GM18507 (cell line): ENCODE measurements at regions not wholly inside any gene's neighbourhood (a gene's known extent, or its start where the extent isn't known, plus 50 kb on each side); places are given as distances from the start of the nearest gene placed in this dataset.
A peak's percentile ranks its signal among the peaks of the same experiment; 100 is the strongest.
"Not testable (repeated sequence)": the region's sequence is repeated elsewhere in the genome, so short reads cannot be mapped to it uniquely, and the experiment has no call there.

ENCODE experiments used
- DNase-seq: peaks from one replicate; pipeline ENCODE4 v3.0.0; 2011; ENCODE audit warnings: low read depth; ENCODE audit not compliant: insufficient read length; ENCODE audit errors: extremely low spot score
- FAIRE-seq: peaks from 2 replicates; lab custom pipeline; 2011; peaks lifted over from hg19 to GRCh38; lab: Jason Lieb, UNC

DNA sequence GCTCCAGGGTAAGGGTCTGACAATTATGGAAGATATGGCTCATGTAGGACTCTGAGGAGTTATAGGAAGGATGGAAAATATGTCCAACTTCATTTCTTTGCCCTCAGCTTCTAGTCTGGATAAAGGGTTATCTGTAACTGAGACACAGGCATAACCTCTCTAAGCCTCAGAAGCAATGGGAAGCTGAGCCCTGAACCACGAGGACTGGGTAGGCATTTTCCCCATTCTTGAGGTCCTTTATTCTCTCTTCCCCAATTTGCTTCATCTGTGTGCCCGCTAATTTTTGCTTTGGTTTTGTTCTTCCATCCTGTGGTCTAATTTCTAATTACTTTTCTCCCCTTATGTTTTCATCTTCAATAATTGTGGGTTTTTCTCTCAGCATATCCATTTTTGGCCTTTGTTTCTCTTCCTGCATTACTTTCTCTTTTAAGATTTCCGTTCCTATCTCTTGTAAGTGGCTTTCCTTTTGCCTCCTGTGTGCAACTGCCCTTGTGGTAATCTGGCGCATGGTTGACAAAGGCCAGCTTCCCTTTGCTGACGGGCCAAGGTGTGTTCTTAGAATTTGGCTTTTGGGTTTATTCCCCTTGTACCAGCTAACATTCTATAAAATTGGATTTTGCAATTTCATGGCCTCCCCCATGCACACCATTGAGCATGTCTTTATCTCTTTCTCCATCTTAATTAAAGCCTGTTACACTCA is 343.8 kb downstream of the TXNL1 start:
- FAIRE-seq (no peak), DNase-seq (no peak)

DNA sequence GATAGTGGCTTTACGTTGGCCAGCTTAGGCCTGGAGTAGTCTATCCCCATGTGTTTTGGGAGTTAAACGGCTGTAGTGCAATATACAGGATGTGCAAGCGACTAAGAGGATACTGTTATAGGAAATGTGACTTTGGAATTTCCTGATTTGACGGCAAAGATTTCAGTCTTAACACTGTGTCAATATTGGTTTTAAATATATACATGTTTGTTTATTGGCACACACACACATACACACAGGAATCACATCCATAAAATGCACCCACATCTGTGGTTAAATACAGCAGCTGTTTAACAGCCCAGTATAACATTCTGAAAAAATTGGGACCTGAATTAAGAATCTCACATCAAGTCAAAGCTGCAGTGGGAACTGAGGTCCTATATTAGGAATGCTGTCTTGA is 347.1 kb downstream of the TXNL1 start:
- FAIRE-seq = no peak
- DNase-seq = no peak

DNA sequence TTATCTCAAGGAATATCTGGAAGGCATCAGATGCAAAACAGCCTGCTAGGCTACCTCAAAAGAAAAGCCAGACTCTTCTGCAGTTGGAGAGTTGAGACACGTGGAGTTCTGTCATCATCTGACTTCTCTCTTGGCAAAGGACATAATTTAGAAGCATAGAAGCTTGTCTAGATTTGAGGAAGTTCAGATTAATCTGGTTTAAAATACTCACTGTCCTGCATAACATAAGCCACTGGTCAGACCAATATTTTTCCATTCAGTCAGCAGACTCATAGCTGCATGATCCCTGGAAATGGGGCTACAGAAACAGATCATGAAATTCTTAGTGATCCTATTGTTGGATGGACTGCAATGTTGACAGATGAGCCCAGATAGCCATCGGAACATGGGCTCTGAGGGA is 349.0 kb downstream of the TXNL1 start:
- FAIRE-seq (no peak), DNase-seq (no peak)

GRCh38 chr18:56286775-56287325 is 351.5 kb downstream of the TXNL1 start:
- DNase-seq = no peak
- FAIRE-seq = no peak

- FAIRE-seq = no peak
- DNase-seq = no peak
Observed at GRCh38 chr18:56285387-56286065, 352.9 kb downstream of the TXNL1 start.

DNA sequence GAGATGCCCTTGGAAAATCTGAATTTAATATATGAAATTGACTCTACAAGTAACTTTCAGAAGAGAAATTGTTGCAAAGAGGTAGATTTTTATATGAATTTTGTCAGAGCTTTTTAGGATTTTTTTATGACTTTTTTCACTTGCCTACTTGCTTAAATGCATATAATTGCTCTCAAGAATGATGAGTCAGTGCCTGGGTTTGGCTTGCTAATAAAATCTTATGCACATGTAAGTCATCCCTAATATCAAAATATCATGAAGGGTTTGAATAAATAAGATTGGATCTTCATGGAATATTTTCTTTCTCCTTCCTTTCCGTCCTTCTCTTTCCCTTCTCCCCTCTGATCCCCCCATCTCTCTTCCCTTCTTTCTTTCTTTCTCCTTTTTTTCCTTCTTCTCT is 354.1 kb downstream of the TXNL1 start:
- FAIRE-seq (no peak), DNase-seq (no peak)

GRCh38 chr18:56283316-56283715 is 355.1 kb downstream of the TXNL1 start:
- FAIRE-seq (no peak), DNase-seq (no peak)

DNA sequence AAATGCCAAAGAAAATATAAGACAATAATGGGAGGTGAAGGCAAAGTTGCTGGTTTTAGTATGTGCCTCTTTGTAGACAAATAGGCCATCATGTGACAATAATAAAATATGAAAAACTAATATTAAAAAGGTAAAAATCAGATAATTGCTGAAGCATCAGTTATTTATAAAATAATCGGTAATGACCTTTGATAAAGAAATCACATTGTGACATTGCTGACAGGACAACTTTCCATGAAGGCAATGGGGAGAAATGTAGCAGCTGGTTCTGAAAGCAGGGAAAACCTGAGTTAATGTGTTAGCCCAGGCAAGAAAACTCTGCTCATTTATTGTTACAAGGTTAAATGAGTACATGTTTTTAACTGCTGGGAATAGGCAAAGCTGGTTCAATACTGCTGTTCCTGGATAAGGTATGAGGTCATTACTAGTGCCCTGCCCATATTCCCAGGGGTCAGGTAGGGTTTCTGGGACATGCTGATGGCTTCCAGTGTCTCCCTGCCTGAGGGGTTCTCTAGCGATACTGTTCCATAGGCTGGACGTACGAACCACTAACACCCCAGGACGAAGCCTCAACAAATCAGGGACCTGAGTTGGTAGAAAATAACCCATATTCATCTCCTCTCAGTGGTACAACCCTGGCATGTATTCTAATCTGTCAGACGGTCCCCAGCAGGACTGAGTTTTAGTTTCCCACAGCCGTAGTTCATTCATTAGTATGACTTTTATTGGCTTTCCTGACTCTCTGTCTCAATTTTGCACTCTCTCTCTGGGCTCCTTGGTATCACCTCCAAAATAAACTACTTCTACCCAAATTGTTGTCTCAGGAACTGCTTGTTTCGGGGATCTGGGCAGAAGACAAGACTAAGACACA is 355.9 kb downstream of the TXNL1 start:
- FAIRE-seq (no peak), DNase-seq (no peak)

GRCh38 chr18:56279816-56280215 is 358.6 kb downstream of the TXNL1 start:
- not testable (repeated sequence) for FAIRE-seq, DNase-seq

DNA sequence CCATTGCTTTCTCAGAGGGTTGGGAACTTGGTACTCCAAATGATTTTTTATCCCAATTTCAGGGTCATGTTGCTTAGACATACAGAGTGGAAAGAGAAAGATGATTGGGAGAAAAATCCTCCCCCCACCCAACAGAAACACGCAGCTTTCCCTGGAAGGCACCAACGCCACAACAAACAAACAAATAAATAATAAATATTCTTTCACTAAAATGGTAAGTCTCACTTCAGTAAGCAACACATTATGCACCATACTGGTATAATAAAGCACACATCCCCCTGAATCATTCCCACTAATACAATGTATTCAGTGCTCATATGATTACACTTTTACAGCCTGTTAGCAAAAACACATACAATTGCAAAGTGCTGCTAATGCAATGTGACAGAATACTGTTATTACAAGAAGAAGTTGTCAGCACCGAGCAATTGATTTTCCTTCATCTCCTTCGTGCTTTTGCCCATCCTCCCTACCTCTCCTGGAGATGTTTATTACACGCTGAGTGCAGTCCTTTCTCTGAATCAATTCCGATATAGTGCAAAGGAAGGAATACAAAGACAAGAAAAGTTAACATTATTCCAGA is 359.9 kb downstream of the TXNL1 start:
- no peak for FAIRE-seq
- DNase-seq = no peak

DNA sequence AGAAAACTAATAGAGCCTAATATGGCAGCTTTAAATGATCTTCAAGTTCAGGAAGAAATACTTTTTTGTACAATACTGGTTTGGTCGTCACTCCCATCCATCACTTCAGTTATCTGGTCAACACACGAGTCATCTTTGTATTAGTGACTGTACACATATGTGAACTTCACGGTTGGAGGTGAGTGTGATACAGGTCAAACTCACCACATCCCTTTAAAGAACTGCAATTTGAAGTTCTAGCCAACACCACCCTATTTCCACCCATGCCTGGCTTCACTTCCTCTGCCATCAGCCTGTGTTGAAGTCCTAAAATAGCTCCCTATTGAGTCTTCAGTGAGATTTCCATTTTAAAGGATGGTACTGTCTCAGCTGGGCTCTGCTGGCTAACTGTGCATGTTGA is 361.9 kb downstream of the TXNL1 start:
- no peak for FAIRE-seq
- no peak for DNase-seq

DNA sequence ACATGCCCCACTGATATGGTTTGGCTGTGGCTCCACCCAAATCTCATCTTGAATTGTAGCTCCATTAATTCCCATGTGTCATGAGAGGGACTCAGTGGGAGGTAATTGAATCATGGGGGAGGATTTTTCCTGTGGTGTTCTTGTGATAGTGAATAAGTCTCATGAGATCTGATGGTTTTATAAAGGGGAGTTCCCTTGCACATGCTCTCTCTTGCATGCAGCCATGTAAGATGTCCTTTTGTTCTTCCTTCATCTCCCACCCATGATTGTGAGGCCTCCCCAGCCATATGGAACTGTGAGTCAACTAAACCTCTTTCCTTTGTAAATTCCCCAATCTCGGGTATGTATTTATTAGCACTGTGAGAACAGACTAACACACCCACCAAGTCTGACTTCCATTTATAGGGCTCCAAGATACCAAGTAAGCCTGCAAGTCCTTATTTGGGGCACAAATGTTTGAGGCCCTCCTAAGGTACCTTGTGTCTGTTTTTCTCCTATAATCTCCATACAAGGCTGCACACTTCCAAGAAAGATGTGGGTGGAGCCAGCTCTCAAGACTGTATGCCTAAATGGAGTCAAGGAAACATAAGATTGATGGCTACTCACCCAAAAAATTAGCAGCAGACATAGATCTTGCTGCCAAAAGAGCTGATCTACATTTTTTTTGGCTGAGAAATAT is 364.7 kb downstream of the TXNL1 start:
- DNase-seq (no peak), FAIRE-seq (no peak)

DNA sequence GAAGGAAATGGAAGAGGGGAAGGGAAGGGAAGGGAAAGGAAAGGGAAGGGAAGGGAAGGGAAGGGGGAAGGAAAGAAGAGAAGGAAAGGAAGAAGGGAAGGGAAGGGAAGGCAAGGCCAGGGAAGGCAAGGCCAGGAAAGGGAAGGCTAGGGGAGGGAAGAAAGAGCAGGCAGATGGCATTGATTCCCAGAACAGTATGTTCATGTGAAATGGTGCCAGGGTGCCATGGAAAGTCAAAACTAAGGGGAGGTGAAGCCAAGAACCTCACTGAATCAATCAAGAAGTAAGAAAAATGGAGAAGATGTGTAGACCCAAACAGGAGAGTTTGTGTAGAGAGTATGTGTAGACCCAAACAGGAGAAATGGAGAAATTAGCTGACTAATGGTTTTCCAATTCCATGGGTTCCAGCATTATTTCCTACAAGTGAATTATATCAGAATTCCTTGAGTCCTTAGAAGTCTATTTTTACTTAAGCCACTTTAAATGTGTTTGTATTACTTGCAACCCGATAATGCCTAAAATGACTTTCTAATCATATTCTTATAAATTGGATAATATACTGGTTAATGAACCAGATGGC is 367.6 kb downstream of the TXNL1 start:
- FAIRE-seq = no peak
- DNase-seq = no peak

DNA sequence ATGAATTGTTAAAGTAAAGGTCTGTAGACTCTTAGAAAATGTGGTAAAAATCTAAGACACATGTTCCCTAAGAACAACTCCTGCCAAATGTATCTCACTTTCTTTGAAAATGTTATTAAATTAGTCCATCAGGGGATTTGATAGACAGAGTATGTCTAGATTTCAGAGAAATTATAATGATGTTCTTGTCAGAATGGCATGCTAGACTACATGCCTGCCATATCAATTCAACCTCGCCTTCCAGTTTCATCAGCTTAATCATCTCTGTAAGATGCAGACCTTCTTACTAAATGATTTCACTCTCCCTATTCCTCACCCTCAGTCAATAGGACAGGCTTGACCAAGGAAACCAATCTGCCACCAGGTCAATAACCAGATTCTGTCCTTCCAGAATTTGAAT is 368.4 kb downstream of the TXNL1 start:
- no peak for FAIRE-seq
- DNase-seq = no peak

DNA sequence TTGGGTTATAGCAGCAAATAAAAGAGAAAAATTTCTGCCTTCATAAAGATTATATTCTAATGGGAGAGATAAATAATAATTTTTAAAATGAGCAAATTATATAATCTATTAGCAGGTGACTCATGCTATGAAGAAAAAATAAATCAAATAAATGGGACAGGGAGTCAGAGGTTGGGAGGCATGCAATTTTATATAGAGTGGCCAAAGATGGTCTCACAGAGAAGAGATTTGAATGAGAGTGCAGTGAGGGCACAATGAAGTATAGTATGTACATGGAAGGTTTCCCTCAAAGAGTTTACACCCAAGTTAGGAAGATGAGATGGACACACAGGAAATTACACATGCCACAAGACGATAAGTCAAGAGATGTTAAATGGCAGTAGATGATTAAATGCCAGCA is 369.4 kb downstream of the TXNL1 start:
- FAIRE-seq (no peak), DNase-seq (no peak)

GRCh38 chr18:56267334-56267733 is 371.1 kb downstream of the TXNL1 start:
- no peak for DNase-seq
- FAIRE-seq = no peak

DNA sequence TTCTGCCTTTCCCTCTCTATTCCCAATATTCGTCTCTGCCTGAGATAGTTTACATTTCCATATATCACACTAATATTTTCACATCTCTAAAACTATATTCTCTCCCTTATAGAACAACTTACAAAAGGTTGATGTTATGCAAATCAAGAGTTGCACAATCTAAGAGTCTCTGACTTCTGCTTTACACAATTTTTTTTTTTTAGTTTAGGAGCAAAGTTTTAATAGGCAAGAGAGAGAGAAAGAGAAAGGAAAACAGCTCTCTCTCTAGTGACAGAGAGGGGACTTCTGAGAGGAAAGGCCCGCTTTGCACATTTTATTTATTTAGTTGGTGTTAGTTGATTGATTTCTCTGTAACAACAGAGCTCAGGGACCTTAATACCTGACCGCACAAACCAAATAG is 380.2 kb downstream of the TXNL1 start:
- FAIRE-seq = no peak
- no peak for DNase-seq

- FAIRE-seq (peak; percentile 58), DNase-seq (peak; percentile 4)
Observed at GRCh38 chr18:56257205-56257604, 381.2 kb downstream of the TXNL1 start.

DNA sequence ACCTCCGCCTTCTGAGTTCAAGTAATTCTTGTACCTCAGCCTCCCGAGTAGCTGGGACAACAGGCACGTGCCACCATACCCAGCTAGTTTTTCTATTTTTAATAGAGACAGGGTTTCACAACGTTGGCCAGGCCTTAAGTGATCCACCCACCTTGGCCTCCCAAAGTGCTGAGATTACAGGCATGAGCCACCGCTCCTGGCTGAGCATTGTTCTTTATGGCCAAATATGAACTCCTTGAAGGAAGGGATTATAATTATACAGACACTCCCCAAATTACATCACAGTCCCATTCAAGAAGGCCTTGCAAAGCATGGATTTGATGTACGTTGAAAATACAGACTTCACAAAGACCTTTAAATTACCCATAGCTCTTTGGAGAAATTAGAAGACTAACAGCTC is 381.7 kb downstream of the TXNL1 start:
- FAIRE-seq (no peak), DNase-seq (no peak)
